ENCODE measurements at regions not wholly inside any gene's neighbourhood (a gene's known extent, or its start where the extent isn't known, plus 50 kb on each side); places are given as distances from the start of the nearest gene placed in this dataset.

DNA sequence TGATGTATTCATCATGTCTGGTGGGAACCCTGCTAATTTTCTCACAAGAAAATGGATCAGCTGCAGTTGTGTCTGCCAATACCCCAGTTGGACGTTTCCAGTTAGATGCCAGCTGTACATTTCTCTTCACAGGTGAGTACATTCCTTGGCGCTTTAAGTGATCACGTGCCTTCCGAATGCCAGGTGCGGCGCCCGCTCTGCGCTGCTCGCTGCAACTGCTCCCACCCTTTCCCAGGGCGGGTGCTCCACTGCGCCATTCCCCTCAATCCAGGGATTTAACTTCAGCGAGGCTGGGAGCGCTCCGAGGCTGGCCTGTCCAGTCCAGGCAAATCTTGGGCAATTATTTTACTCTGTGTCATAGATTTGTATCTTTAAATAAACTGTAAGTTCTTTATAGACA lies 225.0 kb upstream of the RAB6C start:
- no peaks in the 10 kb centered on the region for H3K27me3 ChIP-seq
- WGBS (ENCODE audit: low lambda C conversion rate, missing lambda C conversion rate), result 96% methylated on average over 14 of the region's 14 CpGs

DNA sequence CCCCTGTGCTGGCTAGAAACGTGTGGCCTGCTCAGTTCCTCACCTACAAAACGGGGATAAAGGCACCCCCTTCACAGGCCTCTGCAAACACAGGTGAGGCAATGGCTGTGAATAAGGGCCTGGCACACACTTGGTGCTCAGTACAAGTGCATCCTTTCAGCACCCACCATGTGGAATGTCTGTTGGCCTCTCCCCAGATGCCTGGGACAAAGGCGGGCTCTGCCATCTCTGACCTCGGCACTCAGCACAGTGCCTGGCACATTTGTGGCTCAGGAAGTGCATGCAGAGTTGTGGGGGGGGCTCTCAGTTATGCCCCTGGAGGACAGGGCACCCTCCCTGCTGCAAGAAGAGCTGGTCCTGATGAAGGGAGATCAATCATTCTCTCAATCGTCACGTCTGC lies 224.6 kb upstream of the RAB6C start:
- H3K27ac ChIP-seq, result no peak overlapping the region
- 83% methylated on average over 6 of the region's 6 CpGs for WGBS (ENCODE audit: low lambda C conversion rate, missing lambda C conversion rate)
- H3K36me3 ChIP-seq (replicated peaks; ENCODE audit: insufficient read depth, low read depth), result no peaks in the 10 kb centered on the region
- no peaks in the 10 kb centered on the region for H3K27me3 ChIP-seq
- H3K9me2 ChIP-seq (replicated peaks; ENCODE audit: insufficient read depth), result no peaks in the 10 kb centered on the region
- no peak for DNase-seq (ENCODE audit: low spot score)
- H3K4me1 ChIP-seq (ENCODE audit: insufficient read depth), result peaks cover 7% of the 10 kb centered on the region
- no peaks in the 10 kb centered on the region for H4K20me1 ChIP-seq (ENCODE audit: insufficient read depth, poor library complexity, severe bottlenecking)
- H3K79me2 ChIP-seq, result no peaks in the 10 kb centered on the region
- no peak overlapping the region for H3K4me2 ChIP-seq
- H2AFZ ChIP-seq, result no peak overlapping the region
- TF ChIP-seq CTCF (IDR thresholded peaks at IDR 0.05; ENCODE audit: poor library complexity), result no peak
- no peak for TF ChIP-seq EZH2phosphoT487 (IDR thresholded peaks at IDR 0.05; ENCODE audit: low read depth, severe bottlenecking, unreplicated experiment)
- TF ChIP-seq EZH2 (IDR thresholded peaks at IDR 0.05; ENCODE audit: borderline replicate concordance), result no peak
- H3K9me3 ChIP-seq (ENCODE audit: low read depth), result no peaks in the 10 kb centered on the region
- H3K4me3 ChIP-seq, result no peak overlapping the region

More for the DNA sequence above, 225.0 kb upstream of the RAB6C start:
- H3K4me2 ChIP-seq, result no peak overlapping the region
- no peaks in the 10 kb centered on the region for H3K36me3 ChIP-seq (replicated peaks; ENCODE audit: insufficient read depth, low read depth)
- TF ChIP-seq EZH2 (IDR thresholded peaks at IDR 0.05; ENCODE audit: borderline replicate concordance) (no peak), CTCF (IDR thresholded peaks at IDR 0.05; ENCODE audit: poor library complexity) (no peak), EZH2phosphoT487 (IDR thresholded peaks at IDR 0.05; ENCODE audit: low read depth, severe bottlenecking, unreplicated experiment) (no peak)
- H4K20me1 ChIP-seq (ENCODE audit: insufficient read depth, poor library complexity, severe bottlenecking), result no peaks in the 10 kb centered on the region
- H3K4me1 ChIP-seq (ENCODE audit: insufficient read depth), result peaks cover 7% of the 10 kb centered on the region
- H3K79me2 ChIP-seq, result no peaks in the 10 kb centered on the region
- no peak overlapping the region for H3K4me3 ChIP-seq
- H3K9me2 ChIP-seq (replicated peaks; ENCODE audit: insufficient read depth), result no peaks in the 10 kb centered on the region
- no peak for DNase-seq (ENCODE audit: low spot score)
- H3K9me3 ChIP-seq (ENCODE audit: low read depth), result no peaks in the 10 kb centered on the region
- no peak overlapping the region for H2AFZ ChIP-seq
- H3K27ac ChIP-seq, result no peak overlapping the region

GRCh38 chr2:129755786-129756185 lies 223.7 kb upstream of the RAB6C start:
- H2AFZ ChIP-seq, result no peak overlapping the region
- H3K4me3 ChIP-seq, result no peak overlapping the region
- H3K27me3 ChIP-seq, result no peaks in the 10 kb centered on the region
- DNase-seq (ENCODE audit: low spot score), result no peak
- no peaks in the 10 kb centered on the region for H3K79me2 ChIP-seq
- no peaks in the 10 kb centered on the region for H3K9me3 ChIP-seq (ENCODE audit: low read depth)
- no peaks in the 10 kb centered on the region for H3K36me3 ChIP-seq (replicated peaks; ENCODE audit: insufficient read depth, low read depth)
- TF ChIP-seq EZH2 (IDR thresholded peaks at IDR 0.05; ENCODE audit: borderline replicate concordance) (no peak), CTCF (IDR thresholded peaks at IDR 0.05; ENCODE audit: poor library complexity) (no peak), EZH2phosphoT487 (IDR thresholded peaks at IDR 0.05; ENCODE audit: low read depth, severe bottlenecking, unreplicated experiment) (no peak)
- 89% methylated on average over 7 of the region's 7 CpGs for WGBS (ENCODE audit: low lambda C conversion rate, missing lambda C conversion rate)
- peaks cover 7% of the 10 kb centered on the region for H3K4me1 ChIP-seq (ENCODE audit: insufficient read depth)
- no peak overlapping the region for H3K4me2 ChIP-seq
- H3K27ac ChIP-seq, result no peak overlapping the region
- no peaks in the 10 kb centered on the region for H4K20me1 ChIP-seq (ENCODE audit: insufficient read depth, poor library complexity, severe bottlenecking)
- H3K9me2 ChIP-seq (replicated peaks; ENCODE audit: insufficient read depth), result no peaks in the 10 kb centered on the region

DNA sequence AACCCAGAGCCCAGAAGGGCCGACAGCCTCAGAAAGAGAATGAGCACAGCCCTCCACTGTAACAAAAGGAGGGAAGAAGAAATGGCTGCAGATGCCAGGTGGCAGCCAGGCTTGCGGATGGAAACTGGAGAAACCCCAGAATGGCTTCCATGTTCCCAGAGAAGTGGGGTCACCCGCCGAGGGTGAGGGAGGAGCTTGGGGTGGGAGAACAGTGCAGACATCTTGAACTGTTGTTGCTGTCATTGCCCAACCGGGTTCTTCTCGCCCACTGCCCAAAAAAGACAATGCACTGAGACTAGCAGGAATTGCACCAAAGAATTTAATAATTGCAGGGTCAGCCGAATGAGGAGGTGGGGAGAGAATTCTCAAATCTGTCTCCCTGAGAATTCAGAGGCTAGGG lies 223.2 kb upstream of the RAB6C start:
- TF ChIP-seq EZH2 (IDR thresholded peaks at IDR 0.05; ENCODE audit: borderline replicate concordance), result no peak
- H3K4me3 ChIP-seq, result no peak overlapping the region
- no peak overlapping the region for H3K27ac ChIP-seq
- no peaks in the 10 kb centered on the region for H3K9me2 ChIP-seq (replicated peaks; ENCODE audit: insufficient read depth)
- 94% methylated on average over 6 of the region's 7 CpGs for WGBS (ENCODE audit: low lambda C conversion rate, missing lambda C conversion rate)
- H3K36me3 ChIP-seq (replicated peaks; ENCODE audit: insufficient read depth, low read depth), result no peaks in the 10 kb centered on the region
- no peaks in the 10 kb centered on the region for H3K79me2 ChIP-seq
- H3K27me3 ChIP-seq, result no peaks in the 10 kb centered on the region
- no peaks in the 10 kb centered on the region for H3K9me3 ChIP-seq (ENCODE audit: low read depth)
- no peaks in the 10 kb centered on the region for H4K20me1 ChIP-seq (ENCODE audit: insufficient read depth, poor library complexity, severe bottlenecking)
- no peak for DNase-seq (ENCODE audit: low spot score)
- peaks cover 7% of the 10 kb centered on the region for H3K4me1 ChIP-seq (ENCODE audit: insufficient read depth)
- H2AFZ ChIP-seq, result no peak overlapping the region
- no peak overlapping the region for H3K4me2 ChIP-seq
